ENCODE measurements at regions not wholly inside any gene's neighbourhood (a gene's known extent, or its start where the extent isn't known, plus 50 kb on each side); places are given as distances from the start of the nearest gene placed in this dataset.
A peak's percentile ranks its signal among the peaks of the same experiment; 100 is the strongest.
"Not testable (repeated sequence)": the region's sequence is repeated elsewhere in the genome, so short reads cannot be mapped to it uniquely, and the experiment has no call there.

- no peak for TF ChIP-seq CTCF (IDR thresholded peaks at IDR 0.05)
- no peak overlapping the region for H3K27ac Mint-ChIP-seq
- H3K4me1 Mint-ChIP-seq = peaks cover 18% of the 10 kb centered on the region
- peak overlapping the region; percentile 80 for H3K4me3 Mint-ChIP-seq
- peaks cover 82% of the 10 kb centered on the region for H3K9me3 Mint-ChIP-seq
- peaks cover 10% of the 10 kb centered on the region for H3K36me3 Mint-ChIP-seq (ENCODE audit: low read depth)
- no peak for DNase-seq
- H3K27me3 Mint-ChIP-seq (ENCODE audit: low read depth, poor library complexity) = peaks cover 24% of the 10 kb centered on the region
These were observed 57.6 kb upstream of the ZNF527 start for GRCh38 chr19:37313335-37313627.

GRCh38 chr19:37317403-37318209 lies 53.3 kb upstream of the ZNF527 start:
- Mint-ChIP-seq H3K9me3 (peaks cover 93% of the 10 kb centered on the region), H3K27ac (peak overlapping the region; percentile 99), H3K4me3 (peak overlapping the region; percentile 98), H3K27me3 (ENCODE audit: low read depth, poor library complexity) (peaks cover 17% of the 10 kb centered on the region), H3K4me1 (peaks cover 15% of the 10 kb centered on the region), H3K36me3 (ENCODE audit: low read depth) (peaks cover 53% of the 10 kb centered on the region)
- TF ChIP-seq CTCF (IDR thresholded peaks at IDR 0.05) = no peak
- peak; percentile 94 for DNase-seq

GRCh38 chr19:37320988-37321387 lies 49.9 kb upstream of the ZNF527 start:
- H3K4me1 Mint-ChIP-seq; H3K27ac Mint-ChIP-seq; H3K27me3 Mint-ChIP-seq (ENCODE audit: low read depth, poor library complexity); DNase-seq; H3K4me3 Mint-ChIP-seq: not testable (repeated sequence)
- Mint-ChIP-seq H3K36me3 (ENCODE audit: low read depth) (peaks cover 84% of the 10 kb centered on the region), H3K9me3 (peaks cover 76% of the 10 kb centered on the region)

All from nephron progenitor cell (in vitro differentiated cells).